GM12891 (cell line): ENCODE measurements at regions not wholly inside any gene's neighbourhood (a gene's known extent, or its start where the extent isn't known, plus 50 kb on each side); places are given as distances from the start of the nearest gene placed in this dataset.

Experiments
- PAX5 ChIP-seq: IDR thresholded peaks from 2 replicates; pipeline ENCODE4 v1.6.1; 2011; ENCODE audit warnings: low read length, moderate library complexity, mild to moderate bottlenecking; ENCODE audit not compliant: insufficient read depth, severe bottlenecking
- POLR2A ChIP-seq: IDR thresholded peaks from 2 replicates; pipeline ENCODE4 v1.6.1; 2011; ENCODE audit warnings: low read depth, low read length, control low read depth
- POLR2AphosphoS5 ChIP-seq: IDR thresholded peaks from 2 replicates; pipeline ENCODE4 v1.6.1; 2011; ENCODE audit warnings: low read depth, low read length, control low read depth
- POU2F2 ChIP-seq: IDR thresholded peaks from 2 replicates; pipeline ENCODE4 v1.6.1; 2011; ENCODE audit warnings: low read depth, mild to moderate bottlenecking, control low read depth, low read length, moderate library complexity
- SPI1 ChIP-seq: IDR thresholded peaks from 2 replicates; pipeline ENCODE4 v1.6.1; 2011; ENCODE audit warnings: low read depth, low read length, control low read depth
- TAF1 ChIP-seq: IDR thresholded peaks from 2 replicates; pipeline ENCODE4 v1.6.1; 2011; ENCODE audit warnings: low read depth, low read length, control low read depth

DNA sequence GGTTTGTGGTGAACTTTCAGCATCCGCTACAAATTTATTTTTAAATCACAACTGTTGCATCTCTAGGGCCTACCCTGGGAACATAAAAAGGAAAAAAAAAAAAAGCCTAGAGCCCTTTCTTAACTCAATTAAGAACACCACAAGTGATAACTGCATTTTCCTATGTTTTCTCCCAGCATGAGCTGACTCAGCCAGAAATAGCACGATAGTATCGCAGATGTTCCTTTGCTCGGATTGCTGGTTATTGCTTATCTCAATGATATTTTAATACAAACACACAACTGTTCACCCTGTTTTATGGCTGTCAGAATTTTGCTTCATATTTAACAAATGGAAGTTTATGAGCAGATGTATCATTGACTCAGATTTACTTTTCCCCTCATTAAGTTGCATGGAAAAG lies 251.8 kb upstream of the SUCLG2 start:
- TF ChIP-seq TAF1 (no peak), POLR2AphosphoS5 (no peak), POLR2A (no peak), POU2F2 (no peak), PAX5 (no peak), SPI1 (no peak)
